OCI-LY1 (cell line): ENCODE measurements at regions not wholly inside any gene's neighbourhood (a gene's known extent, or its start where the extent isn't known, plus 50 kb on each side); places are given as distances from the start of the nearest gene placed in this dataset.

ENCODE experiments used
- EZH2 ChIP-seq: fragments of 200-600 bp; sonication (generic), shearing (Covaris generic); IDR thresholded peaks from 2 replicates; pipeline ENCODE4 v1.8.0; 2017; ENCODE audit warnings: borderline replicate concordance, mixed run types, mild to moderate bottlenecking, antibody characterized with exemption, low read length, moderate library complexity, mixed read lengths
- TF ChIP-seq, protein P1 (sequence below): fragments of 200-600 bp; sonication (generic), shearing (Covaris generic); IDR thresholded peaks from 2 replicates; pipeline ENCODE4 v1.5.1; 2017; ENCODE audit warnings: mild to moderate bottlenecking, antibody characterized with exemption, low read length, moderate library complexity, mixed read lengths

DNA sequence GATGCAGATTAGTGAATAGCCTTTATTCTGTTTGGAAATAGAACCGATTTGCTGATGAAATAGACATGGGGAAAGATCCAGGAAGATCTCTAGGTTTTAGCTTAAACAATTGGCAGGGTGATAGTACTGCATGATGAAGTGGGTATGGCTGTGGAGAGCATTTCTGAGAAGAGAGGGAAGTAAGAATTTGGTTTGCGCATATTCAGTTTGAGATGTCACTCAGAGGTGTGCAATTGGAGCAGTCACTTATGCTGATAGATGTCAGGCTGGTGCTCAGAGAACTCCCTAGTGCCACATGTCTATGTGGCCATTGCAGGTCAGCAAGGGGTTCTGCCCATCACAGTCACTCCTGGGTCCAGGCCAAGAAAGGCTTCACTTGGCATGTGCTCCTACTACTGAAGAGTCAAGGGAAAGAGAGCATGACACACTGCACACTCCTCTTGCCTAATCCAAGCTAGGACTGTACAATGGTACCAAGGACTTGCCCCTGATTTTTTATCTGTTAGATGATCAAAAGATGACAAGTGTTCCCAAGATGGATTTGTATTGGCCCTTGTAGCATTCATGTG lies 57.2 kb upstream of the ST8SIA2 start:
- TF ChIP-seq, protein P1, sequence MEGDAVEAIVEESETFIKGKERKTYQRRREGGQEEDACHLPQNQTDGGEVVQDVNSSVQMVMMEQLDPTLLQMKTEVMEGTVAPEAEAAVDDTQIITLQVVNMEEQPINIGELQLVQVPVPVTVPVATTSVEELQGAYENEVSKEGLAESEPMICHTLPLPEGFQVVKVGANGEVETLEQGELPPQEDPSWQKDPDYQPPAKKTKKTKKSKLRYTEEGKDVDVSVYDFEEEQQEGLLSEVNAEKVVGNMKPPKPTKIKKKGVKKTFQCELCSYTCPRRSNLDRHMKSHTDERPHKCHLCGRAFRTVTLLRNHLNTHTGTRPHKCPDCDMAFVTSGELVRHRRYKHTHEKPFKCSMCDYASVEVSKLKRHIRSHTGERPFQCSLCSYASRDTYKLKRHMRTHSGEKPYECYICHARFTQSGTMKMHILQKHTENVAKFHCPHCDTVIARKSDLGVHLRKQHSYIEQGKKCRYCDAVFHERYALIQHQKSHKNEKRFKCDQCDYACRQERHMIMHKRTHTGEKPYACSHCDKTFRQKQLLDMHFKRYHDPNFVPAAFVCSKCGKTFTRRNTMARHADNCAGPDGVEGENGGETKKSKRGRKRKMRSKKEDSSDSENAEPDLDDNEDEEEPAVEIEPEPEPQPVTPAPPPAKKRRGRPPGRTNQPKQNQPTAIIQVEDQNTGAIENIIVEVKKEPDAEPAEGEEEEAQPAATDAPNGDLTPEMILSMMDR, result no peak
- TF ChIP-seq EZH2, result no peak
